Tibial artery (tissue), 4 donors: ENCODE measurements at regions not wholly inside any gene's neighbourhood (a gene's known extent, or its start where the extent isn't known, plus 50 kb on each side); places are given as distances from the start of the nearest gene placed in this dataset.

Source experiments
- DNase-seq, 2 donors: peaks; one replicate each; pipeline ENCODE4 v3.0.0-alpha.2; 2019
- H3K27ac ChIP-seq, 2 donors: fragments of 200-600 bp; sonication (generic) in 1 of 2; 1 replicate in 1 of 2; 2 replicates in 1 of 2; pipeline ENCODE4 v1.5.1; 2018 to 2019; ENCODE audit warnings: mild to moderate bottlenecking in 1 of 2
- H3K27me3 ChIP-seq, 2 donors: fragments of 200-600 bp; sonication (generic) in 1 of 2; one replicate each; pipeline versions ENCODE4 v1.5.1 to v1.6.0; 2016 to 2019
- H3K36me3 ChIP-seq, 3 donors: fragments of 200-600 bp; sonication (generic) in 2 of 3; one replicate each; pipeline ENCODE4 v1.5.1; 2016 to 2019; ENCODE audit warnings: mild to moderate bottlenecking in 2 of 3
- H3K4me1 ChIP-seq, 4 donors: fragments of 200-600 bp; sonication (generic) in 2 of 4; 1 replicate in 3 of 4; 2 replicates in 1 of 4; pipeline ENCODE4 v1.5.1; 2016 to 2019
- H3K4me3 ChIP-seq, 2 donors: fragments of 200-600 bp; sonication (generic) in 1 of 2; 1 replicate in 1 of 2; 2 replicates in 1 of 2; pipeline ENCODE4 v1.5.1; 2018 to 2019; ENCODE audit warnings: mild to moderate bottlenecking in 2 of 2
- H3K9me3 ChIP-seq, 3 donors: fragments of 200-600 bp; sonication (generic) in 1 of 3; one replicate each; pipeline ENCODE4 v1.5.1; 2016 to 2019
- CTCF ChIP-seq, 2 experiments: fragments of 200-600 bp in 1 of 2; fragments of 450-650 bp in 1 of 2; IDR thresholded peaks; one replicate each; pipeline ENCODE4 v1.5.1; 2017 to 2019; ENCODE audit warnings: antibody characterized with exemption in 2 of 2, mild to moderate bottlenecking in 1 of 2, moderate library complexity in 1 of 2
- intact Hi-C: fragments of 100-400 bp; cut with DNase I; formaldehyde crosslinking; loops from one replicate; pipeline ENCODE4 v1.15.0; 2023; ENCODE audit warnings: low total_unique reads

GRCh38 chr7:106778656-106779250, 86.3 kb upstream of the PIK3CG start:
- no peak for DNase-seq
- Histone ChIP-seq H3K27me3 (no peaks in the 10 kb centered on the region), H3K36me3 (no peaks in the 10 kb centered on the region), H3K4me3 (no peak overlapping the region), H3K4me1 (no peaks in the 10 kb centered on the region), H3K27ac (no peak overlapping the region), H3K9me3 (no peaks in the 10 kb centered on the region)
- intact Hi-C loops, result no loop called here
- TF ChIP-seq CTCF (IDR thresholded peaks at IDR 0.05), result no peak

GRCh38 chr7:106779877-106780276, 85.2 kb upstream of the PIK3CG start:
- Histone ChIP-seq H3K27me3 (no peaks in the 10 kb centered on the region), H3K27ac (no peak overlapping the region)
- intact Hi-C loops, result no loop called here

GRCh38 chr7:106781007-106781406, 84.1 kb upstream of the PIK3CG start:
- H3K4me1 ChIP-seq, result no peaks in the 10 kb centered on the region
- no peaks in the 10 kb centered on the region for H3K9me3 ChIP-seq
- no peak for DNase-seq
- H3K27me3 ChIP-seq, result no peaks in the 10 kb centered on the region
- no peak overlapping the region for H3K4me3 ChIP-seq
- H3K36me3 ChIP-seq, result no peaks in the 10 kb centered on the region
- no peak overlapping the region for H3K27ac ChIP-seq
- TF ChIP-seq CTCF (IDR thresholded peaks at IDR 0.05), result no peak
- intact Hi-C loops, result no loop called here

More at GRCh38 chr7:106779877-106780276, 85.2 kb upstream of the PIK3CG start:
- no peak for TF ChIP-seq CTCF (IDR thresholded peaks at IDR 0.05)
- Histone ChIP-seq H3K4me1 (no peaks in the 10 kb centered on the region), H3K36me3 (no peaks in the 10 kb centered on the region), H3K9me3 (no peaks in the 10 kb centered on the region), H3K4me3 (no peak overlapping the region)
- no peak for DNase-seq

- Histone ChIP-seq H3K4me3 (no peak overlapping the region), H3K9me3 (no peaks in the 10 kb centered on the region), H3K27ac (no peak overlapping the region), H3K27me3 (no peaks in the 10 kb centered on the region), H3K36me3 (no peaks in the 10 kb centered on the region), H3K4me1 (no peaks in the 10 kb centered on the region)
- no peak for TF ChIP-seq CTCF (IDR thresholded peaks at IDR 0.05)
- DNase-seq, result no peak
- intact Hi-C loops, result no loop called here
Observed at GRCh38 chr7:106781828-106782544, 83.1 kb upstream of the PIK3CG start.

GRCh38 chr7:106783286-106783685, 81.8 kb upstream of the PIK3CG start:
- Histone ChIP-seq H3K4me1 (no peaks in the 10 kb centered on the region), H3K27me3 (no peaks in the 10 kb centered on the region), H3K36me3 (no peaks in the 10 kb centered on the region), H3K9me3 (no peaks in the 10 kb centered on the region), H3K27ac (no peak overlapping the region), H3K4me3 (no peak overlapping the region)
- TF ChIP-seq CTCF (IDR thresholded peaks at IDR 0.05), result no peak
- DNase-seq, result no peak
- intact Hi-C loops, result no loop called here
